SK-N-MC (cell line): ENCODE measurements at regions not wholly inside any gene's neighbourhood (a gene's known extent, or its start where the extent isn't known, plus 50 kb on each side); places are given as distances from the start of the nearest gene placed in this dataset.

Source experiments
- EZH2 ChIP-seq: fragments of 200-600 bp; sonication (generic); IDR thresholded peaks from one replicate; pipeline ENCODE4 v1.6.1; 2017; ENCODE audit warnings: antibody characterized with exemption
- FOXP2 ChIP-seq: optimal IDR thresholded peaks from 2 replicates; pipeline ENCODE3; 2011; ENCODE audit warnings: mild to moderate bottlenecking, moderate library complexity; ENCODE audit not compliant: insufficient read depth; ENCODE audit errors: extremely low read length, control extremely low read depth

DNA sequence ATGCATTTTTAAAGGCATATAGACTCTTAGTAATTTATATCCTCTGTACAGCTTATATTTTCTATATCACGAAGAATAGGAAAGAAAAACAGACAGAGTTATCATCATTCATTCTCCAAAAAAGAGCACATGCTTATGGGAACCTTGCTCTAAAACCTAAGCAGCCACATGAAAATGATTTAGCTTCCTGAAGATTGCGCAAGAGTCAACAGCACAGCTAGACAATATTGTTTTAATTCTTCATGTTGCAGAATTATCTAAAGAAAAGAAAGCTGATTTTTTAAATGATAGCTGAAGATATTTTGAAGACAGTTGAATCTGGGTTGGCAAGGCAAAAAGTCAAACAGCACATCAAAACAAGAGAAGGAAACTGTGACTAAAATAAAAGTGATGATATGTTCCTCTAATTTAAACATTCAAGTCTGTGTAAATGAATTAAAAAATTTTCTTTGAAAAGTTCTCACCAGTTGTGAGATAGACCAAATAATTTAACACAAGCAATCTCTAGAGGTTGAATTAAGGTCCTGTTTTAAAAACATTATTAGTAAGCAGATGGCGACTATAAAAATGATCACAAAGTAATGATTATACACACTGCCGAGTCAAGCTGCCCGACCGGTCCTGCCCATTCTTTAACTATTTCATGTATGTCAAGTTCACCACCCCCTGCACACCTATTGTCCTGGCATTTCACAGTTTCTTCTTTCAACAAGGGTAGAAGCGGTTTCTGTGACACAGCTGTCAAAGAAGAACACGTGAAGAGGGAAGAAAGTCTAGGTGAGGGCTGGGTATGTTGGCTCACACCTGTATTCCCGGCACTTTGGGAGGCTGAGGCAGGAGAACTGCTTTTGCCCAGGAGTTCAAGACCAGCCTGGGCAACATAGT lies 74.2 kb upstream of the BHLHE40 start:
- TF ChIP-seq EZH2 = no peak
- TF ChIP-seq FOXP2 = no peak
